PFSK-1 (cell line): ENCODE measurements at regions not wholly inside any gene's neighbourhood (a gene's known extent, or its start where the extent isn't known, plus 50 kb on each side); places are given as distances from the start of the nearest gene placed in this dataset.

Source experiments
- POLR2AphosphoS5 ChIP-seq: IDR thresholded peaks from 2 replicates; pipeline ENCODE4 v1.6.1; 2012; ENCODE audit warnings: low read depth, mild to moderate bottlenecking, control low read depth, low read length, moderate library complexity
- REST ChIP-seq, 2 experiments: IDR thresholded peaks; 2 replicates each; pipeline versions ENCODE4 v1.6.1 to v1.8.0; 2011 to 2012; ENCODE audit warnings: low read depth in 2 of 2, low read length in 2 of 2, control low read depth in 1 of 2, inconsistent platforms in 1 of 2, mild to moderate bottlenecking in 1 of 2, moderate library complexity in 1 of 2; ENCODE audit not compliant: insufficient read depth in 1 of 2
- TAF1 ChIP-seq: IDR thresholded peaks from 2 replicates; pipeline ENCODE4 v1.6.1; 2012; ENCODE audit warnings: low read length, control low read depth, borderline replicate concordance; ENCODE audit not compliant: insufficient read depth

- no peak for TF ChIP-seq REST (IDR thresholded peaks at IDR 0.05; ENCODE audit: insufficient read depth in 1 of 2, low read depth in 2 of 2, low read length in 2 of 2)
- no peak for TF ChIP-seq TAF1
- TF ChIP-seq POLR2AphosphoS5, result no peak
Observed at GRCh38 chr2:62307469-62308389, 111.8 kb downstream of the B3GNT2 start.
